GM21515 (cell line): ENCODE measurements at regions not wholly inside any gene's neighbourhood (a gene's known extent, or its start where the extent isn't known, plus 50 kb on each side); places are given as distances from the start of the nearest gene placed in this dataset.

ENCODE experiments used
- ATAC-seq: cut with Tn5 transposase; IDR thresholded peaks from one replicate; pipeline ENCODE4 v1.9.1; 2021; ENCODE audit not compliant: unreplicated experiment

- ATAC-seq: no peak
Observed at GRCh38 chr3:181134873-181135272, 145.3 kb upstream of the DNAJC19 start.

GRCh38 chr3:181133832-181134231, 144.3 kb upstream of the DNAJC19 start:
- ATAC-seq: no peak

- no peak for ATAC-seq
Observed at GRCh38 chr3:181105646-181106045, 116.1 kb upstream of the DNAJC19 start.

GRCh38 chr3:181103605-181104004, 114.1 kb upstream of the DNAJC19 start:
- peak; percentile 61 for ATAC-seq

- ATAC-seq: no peak
Observed at GRCh38 chr3:181086011-181086410, 96.5 kb upstream of the DNAJC19 start.

- ATAC-seq: no peak
Observed at GRCh38 chr3:181081930-181082329, 92.4 kb upstream of the DNAJC19 start.

GRCh38 chr3:181076558-181076957, 87.0 kb upstream of the DNAJC19 start:
- ATAC-seq: no peak

GRCh38 chr3:181075098-181075497, 85.6 kb upstream of the DNAJC19 start:
- ATAC-seq: no peak

GRCh38 chr3:181066143-181067087, 76.9 kb upstream of the DNAJC19 start:
- no peak for ATAC-seq

- ATAC-seq: no peak
Observed at GRCh38 chr3:181056136-181056732, 66.7 kb upstream of the DNAJC19 start.

- no peak for ATAC-seq
Observed at GRCh38 chr3:181054538-181054937, 65.0 kb upstream of the DNAJC19 start.

- ATAC-seq: no peak
Observed at GRCh38 chr3:181052256-181052655, 62.7 kb upstream of the DNAJC19 start.

- ATAC-seq: no peak
Observed at GRCh38 chr3:181050738-181051137, 61.2 kb upstream of the DNAJC19 start.

- ATAC-seq: no peak
Observed at GRCh38 chr3:181040030-181040429, 50.5 kb upstream of the DNAJC19 start.
